Bronchial epithelial cell (primary cell): ENCODE measurements at regions not wholly inside any gene's neighbourhood (a gene's known extent, or its start where the extent isn't known, plus 50 kb on each side); places are given as distances from the start of the nearest gene placed in this dataset.
"Not testable (repeated sequence)": the region's sequence is repeated elsewhere in the genome, so short reads cannot be mapped to it uniquely, and the experiment has no call there.

Experiments used
- DNase-seq: peaks from one replicate; pipeline ENCODE4 v3.0.0-alpha.2; 2010; ENCODE audit warnings: low read depth
- FAIRE-seq: peaks from 2 replicates; lab custom pipeline; 2011; peaks lifted over from hg19 to GRCh38; lab: Jason Lieb, UNC
- H3K27me3 ChIP-seq: 2 replicates; pipeline ENCODE4 v1.5.1; 2011; ENCODE audit warnings: low read length; ENCODE audit not compliant: control insufficient read depth, insufficient read depth
- H3K36me3 ChIP-seq: 2 replicates; pipeline ENCODE4 v1.5.1; 2011; ENCODE audit warnings: low read length; ENCODE audit not compliant: control insufficient read depth, insufficient read depth
- H3K4me3 ChIP-seq: 2 replicates; pipeline ENCODE4 v1.5.1; 2011; ENCODE audit warnings: mild to moderate bottlenecking, low read depth, low read length, control low read depth
- CTCF ChIP-seq: IDR thresholded peaks from 2 replicates; pipeline ENCODE4 v1.5.1; 2011; ENCODE audit warnings: mild to moderate bottlenecking, moderate library complexity, low read length, control low read depth, inconsistent platforms; ENCODE audit not compliant: insufficient read depth, severe bottlenecking

DNA sequence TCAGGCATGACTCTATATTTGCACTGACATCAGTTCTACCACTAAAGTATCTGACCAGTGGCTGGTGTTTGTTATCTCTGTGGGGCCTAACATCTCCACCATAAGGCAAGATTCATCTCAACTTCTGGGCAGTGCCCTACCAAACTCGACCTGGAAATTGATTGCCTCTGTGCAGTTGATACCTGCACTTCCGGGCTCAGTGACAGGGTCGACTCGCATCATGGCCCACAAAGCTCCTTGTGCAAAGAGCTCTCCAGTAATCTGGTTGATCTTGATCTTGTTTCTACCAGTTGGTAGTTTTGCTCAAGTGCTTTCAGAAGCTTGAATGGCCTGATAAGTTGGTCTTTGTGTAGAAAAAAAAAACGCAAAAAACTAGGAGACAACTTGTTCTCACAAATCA lies 501.1 kb upstream of the JAG1 start:
- DNase-seq (no peak), FAIRE-seq (no peak)
- Histone ChIP-seq H3K4me3 (no peak overlapping the region), H3K27me3 (no peaks in the 10 kb centered on the region), H3K36me3 (no peaks in the 10 kb centered on the region)
- no peak for TF ChIP-seq CTCF

DNA sequence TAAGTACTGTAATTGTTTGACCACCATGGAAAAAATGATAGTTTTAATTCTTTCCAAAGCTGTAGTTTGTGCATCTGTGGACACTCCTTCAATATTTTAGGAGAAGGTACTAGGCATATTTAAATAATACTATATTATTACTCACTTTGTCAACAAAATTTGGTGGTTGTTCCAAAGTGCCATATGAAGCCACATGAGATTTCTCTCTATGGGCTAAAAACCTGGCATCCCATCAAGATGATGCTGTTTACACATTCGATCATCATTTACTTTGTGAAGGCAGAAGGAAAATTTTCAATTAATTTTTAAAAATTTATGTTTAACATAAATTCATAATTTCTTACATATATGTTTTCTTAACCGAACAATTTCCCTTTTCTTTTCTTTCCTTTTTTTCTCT lies 502.6 kb upstream of the JAG1 start:
- TF ChIP-seq CTCF = no peak
- DNase-seq = no peak
- no peaks in the 10 kb centered on the region for H3K36me3 ChIP-seq
- no peak for FAIRE-seq
- no peak overlapping the region for H3K4me3 ChIP-seq
- no peaks in the 10 kb centered on the region for H3K27me3 ChIP-seq

DNA sequence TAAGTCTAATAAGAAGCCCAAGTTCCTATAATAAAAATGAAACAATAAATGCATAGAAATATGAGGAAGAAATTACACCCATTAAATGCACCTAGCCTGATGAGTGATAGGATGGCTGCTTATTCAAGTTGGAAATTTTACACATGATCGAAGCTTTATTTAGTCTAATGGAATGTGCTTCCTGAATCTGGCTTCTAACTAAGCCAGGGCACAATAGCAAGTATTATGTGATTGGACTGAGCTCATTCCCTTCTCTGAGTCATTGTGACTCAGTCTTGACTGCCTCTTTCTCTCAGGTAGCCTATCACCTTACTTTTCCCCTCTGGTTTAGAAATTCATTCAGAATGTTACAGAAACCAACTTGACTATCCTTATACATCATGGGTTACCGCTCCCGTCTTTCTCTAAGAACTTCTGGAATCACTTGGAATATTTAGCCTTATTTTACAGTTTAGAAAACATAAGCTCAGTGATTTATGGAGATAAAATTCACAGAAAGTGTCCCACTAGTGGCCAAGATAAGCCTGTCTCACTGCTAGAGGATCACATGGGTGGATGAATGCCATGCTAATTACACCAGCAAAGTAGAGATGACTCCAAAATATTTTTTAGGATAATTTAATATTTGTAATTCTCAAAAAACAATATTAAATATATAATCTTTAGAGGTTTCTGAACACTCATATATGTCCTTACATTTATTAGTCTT lies 505.3 kb upstream of the JAG1 start:
- Histone ChIP-seq H3K36me3 (no peaks in the 10 kb centered on the region), H3K27me3 (no peaks in the 10 kb centered on the region), H3K4me3 (no peak overlapping the region)
- DNase-seq (peak; percentile 99), FAIRE-seq (no peak)
- TF ChIP-seq CTCF = no peak

- FAIRE-seq = no peak
Measured at GRCh38 chr20:11180186-11180585, 506.4 kb upstream of the JAG1 start.

GRCh38 chr20:11181129-11181528 lies 507.3 kb upstream of the JAG1 start:
- H3K27me3 ChIP-seq, DNase-seq, FAIRE-seq, H3K4me3 ChIP-seq, H3K36me3 ChIP-seq: not testable (repeated sequence)

More at GRCh38 chr20:11180186-11180585, 506.4 kb upstream of the JAG1 start:
- Histone ChIP-seq H3K36me3 (no peaks in the 10 kb centered on the region), H3K4me3 (no peak overlapping the region), H3K27me3 (no peaks in the 10 kb centered on the region)
- no peak for DNase-seq
- TF ChIP-seq CTCF = no peak

- FAIRE-seq (no peak), DNase-seq (no peak)
- no peak for TF ChIP-seq CTCF
- H3K27me3 ChIP-seq = no peaks in the 10 kb centered on the region
- no peak overlapping the region for H3K4me3 ChIP-seq
- H3K36me3 ChIP-seq = no peaks in the 10 kb centered on the region
Measured at GRCh38 chr20:11181966-11182365, 508.2 kb upstream of the JAG1 start.
